ENCODE measurements at regions not wholly inside any gene's neighbourhood (a gene's known extent, or its start where the extent isn't known, plus 50 kb on each side); places are given as distances from the start of the nearest gene placed in this dataset.
"Not testable (repeated sequence)": the region's sequence is repeated elsewhere in the genome, so short reads cannot be mapped to it uniquely, and the experiment has no call there.

DNA sequence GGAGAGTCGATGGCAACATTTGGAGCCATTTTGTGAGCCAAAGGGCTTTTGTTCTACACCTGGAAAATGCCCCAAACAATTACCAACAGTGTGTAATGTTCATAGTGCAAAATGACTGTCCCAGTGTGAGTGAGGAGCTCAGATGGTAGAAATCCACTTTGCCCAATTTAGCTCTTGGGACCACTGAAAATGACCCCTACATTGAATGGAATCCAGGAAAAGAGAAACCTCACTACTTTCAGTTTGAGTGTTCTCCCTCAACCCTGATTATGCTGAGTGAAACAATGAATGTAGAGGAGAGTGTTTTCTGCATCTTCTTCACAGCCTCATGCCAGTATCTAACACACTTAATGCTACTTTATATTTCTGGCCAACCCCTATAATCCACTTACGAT lies 84.9 kb upstream of the NRN1 start:
- no peak for DNase-seq

DNA sequence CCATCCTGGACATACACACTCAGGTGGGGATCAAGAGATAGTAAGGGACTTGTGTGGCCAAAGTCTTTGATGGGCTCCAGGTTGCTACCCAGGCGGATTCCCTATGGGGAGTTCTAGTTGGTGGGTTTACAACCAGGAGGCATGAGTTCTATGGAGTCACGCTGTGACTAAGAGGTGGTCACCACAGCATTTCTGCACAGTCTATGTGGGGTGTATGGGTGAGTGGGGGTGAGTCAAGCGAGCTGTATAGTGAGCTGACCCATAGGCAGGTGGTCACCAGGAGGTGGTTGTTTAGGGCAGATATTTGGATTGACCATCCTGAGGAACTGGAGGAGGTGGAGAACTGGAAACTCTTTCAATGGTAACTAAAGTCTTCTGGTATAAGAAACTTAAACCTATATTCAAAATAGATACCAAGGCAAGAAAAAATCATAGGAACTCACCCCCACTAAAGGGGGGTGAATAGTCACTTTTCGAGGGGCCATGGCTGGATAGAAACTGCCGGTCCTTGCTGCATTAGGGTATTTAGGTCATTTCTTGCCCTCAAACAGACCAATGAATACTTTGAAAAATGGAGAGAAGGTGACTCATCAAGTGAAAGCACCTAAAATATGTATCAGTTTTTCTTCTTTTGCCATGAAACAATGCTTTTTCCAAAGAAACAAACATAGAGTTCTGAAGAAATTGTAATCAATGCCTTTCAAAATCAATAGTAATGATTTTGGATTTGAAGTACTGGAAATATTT lies 84.3 kb upstream of the NRN1 start:
- no peak for DNase-seq

DNA sequence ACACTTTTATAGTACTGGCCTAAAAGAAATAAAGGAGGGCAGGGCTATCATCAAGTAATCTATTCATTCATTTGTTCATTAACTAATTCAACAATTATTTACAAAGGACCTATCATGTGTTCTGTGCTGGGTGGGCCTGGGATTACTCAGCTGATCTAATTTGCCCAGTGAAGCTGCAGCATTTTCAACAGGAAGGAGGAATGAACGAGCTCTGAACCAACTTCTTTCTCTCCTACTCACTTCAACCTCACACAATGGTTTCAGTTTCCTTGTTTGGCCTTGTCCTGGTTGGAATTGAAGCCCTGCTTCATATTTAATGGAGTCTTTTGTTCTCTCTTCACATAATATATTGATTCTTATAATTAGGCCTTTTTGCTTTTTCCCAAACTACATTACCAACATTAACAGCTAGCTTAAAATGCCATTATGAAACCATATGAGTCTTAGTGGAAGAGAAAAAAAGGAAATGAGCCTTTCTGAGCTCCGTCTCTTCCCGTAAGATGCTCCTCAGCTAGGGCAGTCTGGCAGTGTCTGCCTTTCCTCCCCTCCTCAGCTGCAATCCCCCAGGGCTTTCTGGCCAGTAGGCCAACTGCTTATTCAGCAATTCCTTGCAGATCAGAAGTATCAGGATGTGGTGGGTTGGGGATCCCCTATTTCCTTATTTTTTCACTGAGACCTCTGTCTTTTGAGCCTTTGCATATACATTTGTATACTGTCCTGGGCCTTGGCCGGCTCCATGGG lies 79.4 kb upstream of the NRN1 start:
- DNase-seq, result no peak

DNA sequence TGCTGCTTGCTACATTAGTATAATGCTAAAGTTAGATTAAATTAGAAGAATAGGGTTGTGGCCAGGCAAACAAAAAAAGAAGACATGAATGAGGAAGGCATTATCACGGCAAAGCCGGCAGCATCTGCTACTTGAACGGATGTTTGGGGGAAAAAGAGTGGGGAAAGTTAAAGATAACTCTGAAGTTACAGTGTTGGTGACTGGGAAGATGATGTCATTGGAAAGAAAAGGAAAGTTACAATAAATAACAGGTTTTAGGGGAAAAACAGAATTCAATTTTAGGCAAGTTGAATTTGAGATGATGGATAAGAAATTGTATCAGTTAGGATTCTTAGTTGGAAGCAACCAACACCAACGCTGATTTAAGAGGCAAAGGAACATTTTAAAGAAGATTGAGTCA lies 74.2 kb upstream of the NRN1 start:
- no peak for DNase-seq

DNA sequence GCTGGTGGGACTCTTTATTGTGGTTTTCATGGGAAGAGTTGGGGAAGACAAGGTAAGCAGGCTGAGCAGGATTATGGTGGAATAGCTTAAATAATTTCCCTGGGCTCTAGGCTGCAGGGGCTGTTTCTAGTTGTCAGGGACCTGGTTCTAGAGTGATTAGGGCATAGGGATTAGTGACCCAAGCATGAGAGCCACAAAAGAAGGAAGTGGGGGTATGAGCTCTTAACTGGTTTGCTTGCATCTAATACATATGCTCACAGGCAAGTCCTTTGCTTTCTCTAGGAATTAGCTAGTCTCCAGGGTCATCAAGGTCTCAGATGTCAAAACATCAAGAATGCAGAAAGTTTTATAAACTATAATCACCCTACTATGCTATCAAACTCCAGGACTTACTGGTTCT lies 67.5 kb upstream of the NRN1 start:
- no peak for DNase-seq

DNA sequence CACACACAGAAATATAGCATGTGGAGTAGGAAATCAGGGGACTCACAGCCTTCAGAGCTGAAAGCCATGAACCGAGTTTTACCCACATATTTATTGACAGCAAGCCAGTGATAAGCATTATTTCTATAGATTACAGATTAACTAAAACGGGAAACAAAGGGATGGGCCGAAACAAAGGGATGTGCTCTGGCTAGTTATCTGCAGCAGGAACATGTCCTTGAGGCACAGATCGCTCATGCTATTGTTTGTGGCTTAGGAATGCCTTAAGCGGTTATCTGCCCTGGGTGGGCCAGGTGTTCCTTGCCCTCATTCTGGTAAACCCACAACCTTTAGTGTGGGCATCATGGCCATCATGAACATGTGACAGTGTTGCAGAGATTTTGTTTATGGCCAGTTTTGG lies 61.4 kb upstream of the NRN1 start:
- DNase-seq, result not testable (repeated sequence)

DNA sequence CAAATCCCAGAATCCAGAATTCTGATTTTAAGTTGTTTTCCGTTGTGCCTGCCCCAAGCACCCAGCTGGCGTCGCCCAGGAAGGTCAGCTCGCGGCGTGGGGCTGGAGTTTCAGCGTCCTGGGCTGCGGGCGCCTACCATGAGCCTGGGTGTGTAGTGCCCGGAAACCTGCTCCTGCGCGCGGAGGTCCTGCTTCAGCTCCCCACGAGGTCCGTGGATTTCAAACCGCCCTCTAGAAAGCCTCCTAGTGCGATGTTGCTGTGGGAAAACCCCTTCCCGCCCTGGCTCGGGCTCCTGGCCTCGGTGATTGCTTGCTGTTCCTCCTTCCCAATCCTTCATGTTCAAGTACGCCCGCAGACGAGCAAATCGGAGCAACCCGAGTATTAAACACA lies 51.3 kb upstream of the NRN1 start:
- DNase-seq, result no peak

DNA sequence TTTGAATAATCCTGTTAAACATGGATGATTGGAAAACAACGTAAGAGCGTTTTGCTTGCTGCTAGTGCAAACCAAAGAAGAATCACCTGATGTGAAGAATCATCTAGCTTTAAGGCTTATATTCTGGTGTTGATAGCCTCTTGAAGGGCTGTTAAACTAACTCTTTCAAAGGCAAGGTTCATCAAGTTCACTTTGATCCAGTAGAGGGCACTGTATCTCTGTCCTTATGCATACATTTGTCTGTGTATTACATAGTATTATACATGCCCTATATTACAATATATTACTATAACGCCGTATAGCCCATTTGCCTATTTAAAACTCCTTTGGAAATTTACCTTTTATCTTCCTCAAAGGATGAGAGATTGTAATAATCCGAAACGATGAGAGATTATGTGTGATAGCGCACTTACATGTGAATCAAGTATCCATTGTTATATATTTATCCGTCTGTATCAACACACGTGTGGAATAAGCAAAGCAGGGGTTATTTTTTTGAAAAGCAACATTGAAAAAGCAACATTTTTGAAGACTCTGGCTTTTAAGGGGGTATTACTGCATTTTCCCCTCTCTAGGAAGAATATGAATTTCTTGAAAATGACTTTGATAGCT lies 50.8 kb upstream of the NRN1 start:
- DNase-seq, result peak; percentile 66
